ENCODE measurements at regions not wholly inside any gene's neighbourhood (a gene's known extent, or its start where the extent isn't known, plus 50 kb on each side); places are given as distances from the start of the nearest gene placed in this dataset.
A peak's percentile ranks its signal among the peaks of the same experiment; 100 is the strongest.

GRCh38 chr15:62945063-62945462 lies 97.5 kb upstream of the TPM1 start:
- peaks cover 0 to 22% (median 18%) of the 10 kb centered on the region in 12 donors for H3K4me1 ChIP-seq
- no peak overlapping the region for H3K27ac ChIP-seq
- ATAC-seq (no peak), DNase-seq (no peak)
- intact Hi-C loops (cut with DNase I): loop anchor here in 1 of 10 donors (10.0 kb wide), 1 partner anchor 90 kb away; no protein-coding TSS in a partner anchor
- H3K36me3 ChIP-seq: no peaks in the 10 kb centered on the region
- no peak overlapping the region for H3K4me3 ChIP-seq
- H3K27me3 ChIP-seq: no peaks in the 10 kb centered on the region
- WGBS, 4 donors: 80 to 95% (median 86%) methylated on average over 2 of the region's 2 CpGs
- no peaks in the 10 kb centered on the region for H3K9me3 ChIP-seq
- TF ChIP-seq POLR2A (IDR thresholded peaks at IDR 0.05) (no peak), CTCF (IDR thresholded peaks at IDR 0.05) (no peak)

DNA sequence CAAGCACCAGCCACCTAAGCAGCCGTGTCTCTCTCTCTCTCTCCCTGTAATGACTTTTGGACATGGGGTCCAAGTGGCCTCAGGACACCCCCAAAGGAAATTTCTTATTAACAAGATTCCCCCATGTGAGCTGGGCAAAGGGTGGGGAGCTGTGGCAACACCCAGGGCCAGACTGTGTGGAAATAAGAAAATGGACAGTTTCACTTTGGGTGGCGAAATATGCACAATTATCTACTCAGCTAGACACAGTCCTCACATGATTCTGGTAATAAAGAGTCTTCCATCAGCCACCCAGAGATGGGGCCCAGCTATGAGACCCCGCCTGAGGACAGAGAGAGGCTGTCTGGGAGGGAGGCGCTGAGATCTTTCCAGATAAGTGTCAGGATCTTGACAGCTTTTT lies 96.8 kb upstream of the TPM1 start:
- no peaks in the 10 kb centered on the region for H3K36me3 ChIP-seq
- ATAC-seq: no peak
- no peak for DNase-seq
- H3K27ac ChIP-seq: no peak overlapping the region
- no peak overlapping the region for H3K4me3 ChIP-seq
- no peaks in the 10 kb centered on the region for H3K27me3 ChIP-seq
- 83 to 95% (median 86%) methylated on average over 4 of the region's 4 CpGs for WGBS, 4 donors
- intact Hi-C loops (cut with DNase I): loop anchor here in 1 of 10 donors (10.0 kb wide), 1 partner anchor 89 kb away; no protein-coding TSS in a partner anchor
- TF ChIP-seq POLR2A (IDR thresholded peaks at IDR 0.05) (no peak), CTCF (IDR thresholded peaks at IDR 0.05) (no peak)
- H3K9me3 ChIP-seq: no peaks in the 10 kb centered on the region
- peaks cover 0 to 20% (median 14%) of the 10 kb centered on the region in 12 donors for H3K4me1 ChIP-seq

DNA sequence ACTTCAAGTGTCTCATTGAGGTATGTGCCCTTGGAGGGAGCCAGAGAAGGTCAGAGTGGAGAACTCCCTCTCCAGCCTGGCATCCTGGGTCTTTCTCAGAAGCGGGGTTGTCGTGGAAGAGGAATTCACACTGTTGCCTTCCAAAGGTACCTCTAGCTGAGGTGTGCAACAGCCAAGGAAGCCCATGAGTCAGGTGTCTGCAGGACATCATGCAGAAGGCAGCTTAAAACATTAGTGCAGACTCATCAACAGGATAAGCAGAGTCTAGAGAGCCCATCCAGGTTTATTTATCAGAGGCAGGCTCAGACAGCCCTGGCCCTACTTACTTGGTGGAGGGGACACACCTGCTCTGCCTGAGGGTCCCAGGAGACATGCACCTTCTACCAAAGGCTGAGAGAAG lies 95.6 kb upstream of the TPM1 start:
- intact Hi-C loops (cut with DNase I): loop anchor here in 1 of 10 donors (10.0 kb wide), 1 partner anchor 88 kb away; no protein-coding TSS in a partner anchor
- WGBS, 4 donors: 78 to 94% (median 89%) methylated on average over 2 of the region's 2 CpGs
- H3K36me3 ChIP-seq: no peaks in the 10 kb centered on the region
- no peak overlapping the region for H3K27ac ChIP-seq
- ATAC-seq (no peak), DNase-seq (no peak)
- no peak for TF ChIP-seq POLR2A (IDR thresholded peaks at IDR 0.05)
- TF ChIP-seq CTCF (IDR thresholded peaks at IDR 0.05): no peak
- no peak overlapping the region for H3K4me3 ChIP-seq
- peaks cover 0 to 11% (median 4%) of the 10 kb centered on the region in 12 donors for H3K4me1 ChIP-seq
- H3K27me3 ChIP-seq: peaks cover 0 to 6% (median 0%) of the 10 kb centered on the region in 9 donors
- no peaks in the 10 kb centered on the region for H3K9me3 ChIP-seq

GRCh38 chr15:62950462-62950931 lies 92.0 kb upstream of the TPM1 start:
- ATAC-seq: peak in 3 of 4 donors; percentile 16 to 44 (median 29)
- Histone ChIP-seq H3K4me3 (no peak overlapping the region), H3K4me1 (peaks cover 0 to 8% (median 1%) of the 10 kb centered on the region in 12 donors), H3K36me3 (no peaks in the 10 kb centered on the region), H3K27ac (no peak overlapping the region), H3K27me3 (peaks cover 0 to 13% (median 0%) of the 10 kb centered on the region in 9 donors), H3K9me3 (no peaks in the 10 kb centered on the region)
- intact Hi-C loops (cut with DNase I): no loop called here
- 20 to 48% (median 30%) methylated on average over 5 of the region's 5 CpGs for WGBS, 4 donors
- DNase-seq: no peak
- no peak for TF ChIP-seq CTCF (IDR thresholded peaks at IDR 0.05)
- TF ChIP-seq POLR2A (IDR thresholded peaks at IDR 0.05): no peak

Data from heart left ventricle (tissue), 16 donors.